K562 (cell line): ENCODE measurements at regions not wholly inside any gene's neighbourhood (a gene's known extent, or its start where the extent isn't known, plus 50 kb on each side); places are given as distances from the start of the nearest gene placed in this dataset.

Experiments
- CBX3 ChIP-seq, 2 experiments: IDR thresholded peaks; 1 replicate in 1 of 2; 2 replicates in 1 of 2; pipeline ENCODE4 v1.6.1; 2012; ENCODE audit warnings: inconsistent platforms in 2 of 2, low read length in 2 of 2, borderline replicate concordance in 1 of 2, control low read depth in 1 of 2
- GTF2A2 ChIP-seq: IDR thresholded peaks from 2 replicates; pipeline ENCODE4 v1.6.1; 2016; ENCODE audit warnings: mild to moderate bottlenecking, missing genetic modification characterization, missing compliant biosample characterization
- KDM5B ChIP-seq: fragments of 200-600 bp; sonication (generic); IDR thresholded peaks from 2 replicates; pipeline ENCODE4 v1.6.1; 2012; ENCODE audit warnings: low read depth, mild to moderate bottlenecking, moderate library complexity, low read length, control low read depth, inconsistent platforms; ENCODE audit not compliant: insufficient replicate concordance
- LARP7 ChIP-seq: fragments of 450-650 bp; IDR thresholded peaks from 2 replicates; pipeline ENCODE4 v1.6.1; 2016
- MYC ChIP-seq, 2 experiments: fragments of 250-450 bp in 1 of 2; sonication (Bioruptor Pico) in 1 of 2; IDR thresholded peaks; 2 replicates each; pipeline versions ENCODE4 v1.5.1 to v1.6.1; 2012 to 2021; ENCODE audit warnings: low read depth in 2 of 2, borderline replicate concordance in 1 of 2, improper control_type of control experiment in 1 of 2, low read length in 1 of 2, mild to moderate bottlenecking in 1 of 2, moderate library complexity in 1 of 2
- NFYB ChIP-seq: IDR thresholded peaks from 2 replicates; pipeline ENCODE4 v1.6.1; 2011; ENCODE audit warnings: mild to moderate bottlenecking, moderate library complexity; ENCODE audit not compliant: insufficient read length; ENCODE audit errors: extremely low read depth
- PHF20 ChIP-seq: fragments of 450-650 bp; IDR thresholded peaks from 2 replicates; pipeline ENCODE4 v1.6.1; 2018; ENCODE audit not compliant: partially characterized antibody
- POLR2A ChIP-seq: fragments of 450-650 bp; conservative IDR thresholded peaks from 2 replicates; pipeline ENCODE4 v1.6.1; 2016
- STAG1 ChIP-seq: sonication (generic); formaldehyde crosslinking; IDR thresholded peaks from 2 replicates; pipeline ENCODE4 v1.5.0; 2020; ENCODE audit warnings: missing genetic modification reagents, borderline replicate concordance
- TCF7L2 ChIP-seq: fragments of 150-350 bp; IDR thresholded peaks from 2 replicates; pipeline ENCODE4 v1.6.1; 2016; ENCODE audit warnings: low read depth, mild to moderate bottlenecking, low read length, moderate library complexity
- ZNF274 ChIP-seq: IDR thresholded peaks from 2 replicates; pipeline ENCODE4 v1.6.1; 2011; ENCODE audit warnings: low read depth, mild to moderate bottlenecking, low read length, moderate library complexity, borderline replicate concordance
- TF ChIP-seq, protein P1 (sequence below): fragments of 250-450 bp; sonication (Bioruptor Pico); IDR thresholded peaks from 2 replicates; pipeline ENCODE4 v1.5.0; 2021; ENCODE audit warnings: mild to moderate bottlenecking, borderline replicate concordance
- TF ChIP-seq, protein P2 (sequence below), 3 experiments: IDR thresholded peaks in 2 of 3; conservative IDR thresholded peaks in 1 of 3; 2 replicates each; pipeline ENCODE4 v1.5.1; 2011 to 2012; ENCODE audit warnings: low read length in 3 of 3, mild to moderate bottlenecking in 3 of 3, control low read depth in 2 of 3, improper control_type of control experiment in 1 of 3, inconsistent platforms in 1 of 3, low read depth in 1 of 3, mixed read lengths in 1 of 3, moderate library complexity in 1 of 3; ENCODE audit not compliant: insufficient read depth in 2 of 3
- TF ChIP-seq, protein P3 (sequence below), 2 experiments: fragments of 450-650 bp; IDR thresholded peaks; 2 replicates each; pipeline ENCODE4 v1.6.1; 2016; ENCODE audit warnings: mild to moderate bottlenecking in 2 of 2, borderline replicate concordance in 1 of 2, low read depth in 1 of 2, moderate library complexity in 1 of 2

DNA sequence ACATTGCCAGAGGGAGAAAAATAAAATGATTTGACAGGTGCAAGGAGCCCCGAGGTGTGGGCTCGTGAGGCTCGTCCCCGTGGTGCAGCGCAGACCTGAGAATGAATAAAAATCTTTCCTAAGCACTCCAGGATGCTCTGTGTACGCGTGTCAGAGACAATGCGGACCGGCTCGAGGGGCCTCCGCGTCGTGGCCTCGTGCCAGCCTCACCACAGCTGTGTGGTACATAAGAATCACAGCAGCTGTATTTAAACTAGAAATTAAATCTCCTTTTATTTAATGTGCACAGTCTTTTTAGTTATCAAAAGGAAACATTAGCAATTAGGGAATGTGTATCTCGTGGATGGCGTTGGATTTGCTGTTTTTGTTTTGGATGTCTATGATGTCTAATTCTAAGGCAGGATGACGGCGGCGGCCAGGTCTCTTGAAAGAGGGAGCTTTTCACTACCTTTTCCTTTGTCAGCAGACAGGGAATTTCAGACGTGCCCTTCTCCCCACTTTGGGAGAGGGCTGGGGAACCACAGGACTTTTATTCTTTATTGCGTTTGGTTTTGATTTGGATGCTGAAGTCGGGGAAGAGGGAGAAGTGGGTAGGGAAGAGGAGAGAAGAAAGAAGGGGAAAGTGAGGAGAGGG lies 365.3 kb upstream of the SHH start:
- TF ChIP-seq, protein P1, sequence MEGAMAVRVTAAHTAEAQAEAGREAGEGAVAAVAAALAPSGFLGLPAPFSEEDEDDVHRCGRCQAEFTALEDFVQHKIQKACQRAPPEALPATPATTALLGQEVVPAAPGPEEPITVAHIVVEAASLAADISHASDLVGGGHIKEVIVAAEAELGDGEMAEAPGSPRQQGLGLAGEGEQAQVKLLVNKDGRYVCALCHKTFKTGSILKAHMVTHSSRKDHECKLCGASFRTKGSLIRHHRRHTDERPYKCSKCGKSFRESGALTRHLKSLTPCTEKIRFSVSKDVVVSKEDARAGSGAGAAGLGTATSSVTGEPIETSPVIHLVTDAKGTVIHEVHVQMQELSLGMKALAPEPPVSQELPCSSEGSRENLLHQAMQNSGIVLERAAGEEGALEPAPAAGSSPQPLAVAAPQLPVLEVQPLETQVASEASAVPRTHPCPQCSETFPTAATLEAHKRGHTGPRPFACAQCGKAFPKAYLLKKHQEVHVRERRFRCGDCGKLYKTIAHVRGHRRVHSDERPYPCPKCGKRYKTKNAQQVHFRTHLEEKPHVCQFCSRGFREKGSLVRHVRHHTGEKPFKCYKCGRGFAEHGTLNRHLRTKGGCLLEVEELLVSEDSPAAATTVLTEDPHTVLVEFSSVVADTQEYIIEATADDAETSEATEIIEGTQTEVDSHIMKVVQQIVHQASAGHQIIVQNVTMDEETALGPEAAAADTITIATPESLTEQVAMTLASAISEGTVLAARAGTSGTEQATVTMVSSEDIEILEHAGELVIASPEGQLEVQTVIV (CRISPR knock-in tag) = no peak
- TF ChIP-seq ZNF274 (no peak), MYC (IDR thresholded peaks at IDR 0.05; ENCODE audit: low read depth, low read length) (no peak), MYC (CRISPR knock-in tag; IDR thresholded peaks at IDR 0.05; ENCODE audit: borderline replicate concordance, low read depth) (no peak), NFYB (no peak), GTF2A2 (tag) (no peak), PHF20 (no peak), TCF7L2 (no peak), LARP7 (no peak), STAG1 (CRISPR knock-in tag) (no peak), CBX3 (IDR thresholded peaks at IDR 0.05; ENCODE audit: borderline replicate concordance in 1 of 2, low read length in 2 of 2) (no peak), POLR2A (no peak), KDM5B (no peak)
- TF ChIP-seq, protein P2, sequence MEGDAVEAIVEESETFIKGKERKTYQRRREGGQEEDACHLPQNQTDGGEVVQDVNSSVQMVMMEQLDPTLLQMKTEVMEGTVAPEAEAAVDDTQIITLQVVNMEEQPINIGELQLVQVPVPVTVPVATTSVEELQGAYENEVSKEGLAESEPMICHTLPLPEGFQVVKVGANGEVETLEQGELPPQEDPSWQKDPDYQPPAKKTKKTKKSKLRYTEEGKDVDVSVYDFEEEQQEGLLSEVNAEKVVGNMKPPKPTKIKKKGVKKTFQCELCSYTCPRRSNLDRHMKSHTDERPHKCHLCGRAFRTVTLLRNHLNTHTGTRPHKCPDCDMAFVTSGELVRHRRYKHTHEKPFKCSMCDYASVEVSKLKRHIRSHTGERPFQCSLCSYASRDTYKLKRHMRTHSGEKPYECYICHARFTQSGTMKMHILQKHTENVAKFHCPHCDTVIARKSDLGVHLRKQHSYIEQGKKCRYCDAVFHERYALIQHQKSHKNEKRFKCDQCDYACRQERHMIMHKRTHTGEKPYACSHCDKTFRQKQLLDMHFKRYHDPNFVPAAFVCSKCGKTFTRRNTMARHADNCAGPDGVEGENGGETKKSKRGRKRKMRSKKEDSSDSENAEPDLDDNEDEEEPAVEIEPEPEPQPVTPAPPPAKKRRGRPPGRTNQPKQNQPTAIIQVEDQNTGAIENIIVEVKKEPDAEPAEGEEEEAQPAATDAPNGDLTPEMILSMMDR (IDR thresholded peaks at IDR 0.05 in 2 of 3, conservative IDR thresholded peaks at IDR 0.05 in 1 of 3; ENCODE audit: insufficient read depth in 2 of 3, low read depth in 1 of 3, low read length in 3 of 3) = no peak
- TF ChIP-seq, protein P3, sequence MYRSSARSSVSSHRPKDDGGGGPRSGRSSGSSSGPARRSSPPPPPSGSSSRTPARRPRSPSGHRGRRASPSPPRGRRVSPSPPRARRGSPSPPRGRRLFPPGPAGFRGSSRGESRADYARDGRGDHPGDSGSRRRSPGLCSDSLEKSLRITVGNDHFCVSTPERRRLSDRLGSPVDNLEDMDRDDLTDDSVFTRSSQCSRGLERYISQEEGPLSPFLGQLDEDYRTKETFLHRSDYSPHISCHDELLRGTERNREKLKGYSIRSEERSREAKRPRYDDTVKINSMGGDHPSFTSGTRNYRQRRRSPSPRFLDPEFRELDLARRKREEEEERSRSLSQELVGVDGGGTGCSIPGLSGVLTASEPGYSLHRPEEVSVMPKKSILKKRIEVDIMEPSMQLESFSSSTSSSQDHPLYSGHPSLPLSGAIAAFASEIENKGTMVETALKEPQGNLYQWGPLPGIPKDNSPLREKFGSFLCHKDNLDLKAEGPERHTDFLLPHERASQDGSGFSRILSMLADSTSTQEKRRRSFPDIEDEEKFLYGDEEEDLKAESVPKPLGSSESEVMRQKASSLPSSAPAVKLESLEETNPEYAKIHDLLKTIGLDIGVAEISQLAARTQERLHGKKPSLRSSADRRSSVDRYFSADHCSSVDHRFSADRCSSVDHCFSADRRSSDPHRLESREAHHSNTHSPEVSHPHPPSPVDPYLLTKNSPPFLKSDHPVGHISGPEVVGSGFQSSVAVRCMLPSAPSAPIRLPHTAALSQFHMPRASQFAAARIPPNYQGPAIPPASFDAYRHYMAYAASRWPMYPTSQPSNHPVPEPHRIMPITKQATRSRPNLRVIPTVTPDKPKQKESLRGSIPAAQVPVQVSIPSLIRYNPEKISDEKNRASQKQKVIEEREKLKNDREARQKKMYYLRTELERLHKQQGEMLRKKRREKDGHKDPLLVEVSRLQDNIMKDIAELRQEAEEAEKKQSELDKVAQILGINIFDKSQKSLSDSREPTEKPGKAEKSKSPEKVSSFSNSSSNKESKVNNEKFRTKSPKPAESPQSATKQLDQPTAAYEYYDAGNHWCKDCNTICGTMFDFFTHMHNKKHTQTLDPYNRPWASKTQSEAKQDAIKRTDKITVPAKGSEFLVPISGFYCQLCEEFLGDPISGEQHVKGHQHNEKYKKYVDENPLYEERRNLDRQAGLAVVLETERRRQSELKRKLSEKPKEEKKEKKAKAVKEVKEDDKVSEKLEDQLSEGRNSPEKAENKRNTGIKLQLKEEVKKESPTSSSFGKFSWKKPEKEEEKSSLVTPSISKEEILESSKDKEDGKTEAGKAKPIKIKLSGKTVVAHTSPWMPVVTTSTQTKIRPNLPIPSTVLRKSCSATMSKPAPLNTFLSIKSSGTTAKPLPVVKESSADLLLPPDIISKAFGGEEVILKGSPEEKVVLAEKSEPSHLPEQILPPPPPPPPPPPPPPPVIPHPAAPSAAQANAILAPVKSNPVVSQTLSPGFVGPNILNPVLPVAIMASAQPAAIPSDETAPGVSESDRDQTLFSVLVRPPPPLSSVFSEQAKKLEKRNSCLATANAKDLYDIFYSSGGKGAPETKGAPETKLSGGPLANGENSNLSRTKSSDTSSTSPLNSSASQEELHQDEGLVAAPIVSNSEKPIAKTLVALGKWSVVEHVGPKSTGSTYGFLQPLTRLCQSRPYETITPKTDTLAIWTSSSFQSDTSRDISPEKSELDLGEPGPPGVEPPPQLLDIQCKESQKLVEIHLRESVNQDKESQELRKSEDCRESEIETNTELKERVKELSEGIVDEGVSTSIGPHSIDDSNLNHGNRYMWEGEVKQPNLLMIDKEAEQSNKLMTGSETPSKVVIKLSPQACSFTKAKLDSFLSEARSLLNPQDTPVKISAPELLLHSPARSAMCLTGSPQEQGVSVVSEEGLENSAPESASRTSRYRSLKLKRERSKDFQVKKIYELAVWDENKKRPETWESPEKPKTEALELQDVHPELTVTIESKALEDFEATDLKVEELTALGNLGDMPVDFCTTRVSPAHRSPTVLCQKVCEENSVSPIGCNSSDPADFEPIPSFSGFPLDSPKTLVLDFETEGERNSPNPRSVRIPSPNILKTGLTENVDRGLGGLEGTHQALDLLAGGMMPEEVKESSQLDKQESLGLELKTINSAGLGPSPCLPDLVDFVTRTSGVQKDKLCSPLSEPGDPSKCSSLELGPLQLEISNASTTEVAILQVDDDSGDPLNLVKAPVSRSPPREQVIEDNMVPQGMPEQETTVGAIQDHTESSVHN (IDR thresholded peaks at IDR 0.05; ENCODE audit: borderline replicate concordance in 1 of 2, low read depth in 1 of 2) = no peak
